ENCODE measurements at regions not wholly inside any gene's neighbourhood (a gene's known extent, or its start where the extent isn't known, plus 50 kb on each side); places are given as distances from the start of the nearest gene placed in this dataset.

- no peaks in the 10 kb centered on the region for H3K36me3 ChIP-seq
- TF ChIP-seq EP300 (IDR thresholded peaks at IDR 0.05) = no peak
- TF ChIP-seq POLR2AphosphoS5 (IDR thresholded peaks at IDR 0.05) = no peak
- no peak for TF ChIP-seq POLR2A (IDR thresholded peaks at IDR 0.05)
- TF ChIP-seq, protein P1, sequence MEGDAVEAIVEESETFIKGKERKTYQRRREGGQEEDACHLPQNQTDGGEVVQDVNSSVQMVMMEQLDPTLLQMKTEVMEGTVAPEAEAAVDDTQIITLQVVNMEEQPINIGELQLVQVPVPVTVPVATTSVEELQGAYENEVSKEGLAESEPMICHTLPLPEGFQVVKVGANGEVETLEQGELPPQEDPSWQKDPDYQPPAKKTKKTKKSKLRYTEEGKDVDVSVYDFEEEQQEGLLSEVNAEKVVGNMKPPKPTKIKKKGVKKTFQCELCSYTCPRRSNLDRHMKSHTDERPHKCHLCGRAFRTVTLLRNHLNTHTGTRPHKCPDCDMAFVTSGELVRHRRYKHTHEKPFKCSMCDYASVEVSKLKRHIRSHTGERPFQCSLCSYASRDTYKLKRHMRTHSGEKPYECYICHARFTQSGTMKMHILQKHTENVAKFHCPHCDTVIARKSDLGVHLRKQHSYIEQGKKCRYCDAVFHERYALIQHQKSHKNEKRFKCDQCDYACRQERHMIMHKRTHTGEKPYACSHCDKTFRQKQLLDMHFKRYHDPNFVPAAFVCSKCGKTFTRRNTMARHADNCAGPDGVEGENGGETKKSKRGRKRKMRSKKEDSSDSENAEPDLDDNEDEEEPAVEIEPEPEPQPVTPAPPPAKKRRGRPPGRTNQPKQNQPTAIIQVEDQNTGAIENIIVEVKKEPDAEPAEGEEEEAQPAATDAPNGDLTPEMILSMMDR (IDR thresholded peaks at IDR 0.05) = no peak
- DNase-seq = no peak
- no peak for ATAC-seq (ENCODE audit: low FRiP score in 2 of 2)
- no peaks in the 10 kb centered on the region for H3K27me3 ChIP-seq
- H3K4me1 ChIP-seq = no peaks in the 10 kb centered on the region
- no peaks in the 10 kb centered on the region for H3K9me3 ChIP-seq
- H3K4me3 ChIP-seq = no peak overlapping the region
- no peak overlapping the region for H3K27ac ChIP-seq
Observed at GRCh38 chr1:106907795-106908194, 148.7 kb upstream of the PRMT6 start.

DNA sequence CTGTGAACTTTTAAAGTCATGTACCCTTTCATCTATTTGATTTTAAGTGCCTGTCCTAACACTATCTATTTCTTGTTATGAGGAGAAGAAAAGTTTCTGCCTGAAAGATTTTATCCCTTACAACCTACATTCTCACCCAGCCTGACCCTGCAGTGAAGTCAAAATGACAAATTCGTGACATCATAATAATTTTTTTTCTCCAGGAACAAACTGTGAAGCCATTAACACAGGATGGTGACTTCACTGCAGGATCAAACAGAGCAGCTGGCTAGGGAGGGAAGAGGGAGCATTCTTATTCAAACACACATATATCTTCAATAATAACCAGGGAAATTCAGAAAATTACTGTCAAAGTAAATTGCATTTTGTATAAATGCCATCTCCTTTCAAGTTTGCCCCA, 147.8 kb upstream of the PRMT6 start:
- DNase-seq (no peak), ATAC-seq (ENCODE audit: low FRiP score in 2 of 2) (no peak)
- Histone ChIP-seq H3K36me3 (no peaks in the 10 kb centered on the region), H3K27me3 (no peaks in the 10 kb centered on the region), H3K27ac (no peak overlapping the region), H3K4me3 (no peak overlapping the region), H3K4me1 (no peaks in the 10 kb centered on the region), H3K9me3 (no peaks in the 10 kb centered on the region)
- 63 to 76% methylated on average over 1 of the region's 1 CpG for WGBS, 2 donors
- TF ChIP-seq POLR2A (IDR thresholded peaks at IDR 0.05) (no peak), EP300 (IDR thresholded peaks at IDR 0.05) (no peak), POLR2AphosphoS5 (IDR thresholded peaks at IDR 0.05) (no peak)
- TF ChIP-seq, protein P1 (IDR thresholded peaks at IDR 0.05) = no peak

DNA sequence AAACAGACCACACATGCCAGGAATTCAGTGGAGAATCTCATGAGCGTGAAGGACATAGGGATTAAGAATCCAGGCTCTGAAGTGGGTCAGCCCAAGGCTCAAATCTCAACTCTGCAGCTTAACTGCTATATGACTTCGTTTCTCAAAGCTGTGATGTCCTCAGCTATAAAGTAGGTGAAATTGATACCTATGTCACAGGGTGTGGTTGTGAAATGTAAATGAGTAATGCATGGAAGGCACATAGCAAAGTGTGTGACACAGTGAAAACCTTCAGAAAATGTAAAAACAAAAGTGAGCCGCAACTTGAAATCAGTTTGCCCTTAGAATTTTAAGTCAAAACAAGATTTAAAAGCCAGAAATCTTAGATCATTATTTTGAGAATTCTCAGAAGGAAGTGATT, 145.7 kb upstream of the PRMT6 start:
- Histone ChIP-seq H3K36me3 (no peaks in the 10 kb centered on the region), H3K9me3 (no peaks in the 10 kb centered on the region)

DNA sequence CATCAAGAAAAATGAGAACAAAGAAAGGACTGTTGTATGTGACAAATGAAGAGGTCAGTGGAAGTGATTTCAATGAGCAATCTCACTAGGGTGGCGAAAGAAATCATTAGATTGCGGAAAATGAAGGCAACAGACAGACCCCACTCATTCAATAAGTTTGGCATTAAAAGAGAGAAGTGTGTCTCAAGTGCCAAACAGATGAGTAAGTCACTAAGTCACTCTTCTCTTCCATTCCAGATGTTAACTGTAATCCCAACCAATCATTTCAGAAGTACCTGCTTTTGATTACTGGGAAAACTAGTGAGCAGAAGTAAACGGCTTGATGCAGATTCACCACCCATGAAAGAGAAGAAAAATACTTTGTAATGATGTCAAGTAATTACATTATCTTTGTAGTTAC, 144.3 kb upstream of the PRMT6 start:
- H3K4me1 ChIP-seq = no peaks in the 10 kb centered on the region
- no peaks in the 10 kb centered on the region for H3K9me3 ChIP-seq
- DNase-seq (no peak), ATAC-seq (ENCODE audit: low FRiP score in 2 of 2) (no peak)
- no peak overlapping the region for H3K27ac ChIP-seq
- 74 to 82% methylated on average over 3 of the region's 3 CpGs for WGBS, 2 donors
- H3K27me3 ChIP-seq = no peaks in the 10 kb centered on the region
- no peak overlapping the region for H3K4me3 ChIP-seq
- H3K36me3 ChIP-seq = no peaks in the 10 kb centered on the region
- TF ChIP-seq, protein P1 (IDR thresholded peaks at IDR 0.05) = no peak
- no peak for TF ChIP-seq POLR2A (IDR thresholded peaks at IDR 0.05)
- TF ChIP-seq EP300 (IDR thresholded peaks at IDR 0.05) = no peak
- TF ChIP-seq POLR2AphosphoS5 (IDR thresholded peaks at IDR 0.05) = no peak

More for the DNA sequence above, 145.7 kb upstream of the PRMT6 start:
- no peak for ATAC-seq (ENCODE audit: low FRiP score in 2 of 2)
- no peaks in the 10 kb centered on the region for H3K27me3 ChIP-seq
- H3K4me3 ChIP-seq = no peak overlapping the region
- WGBS, 2 donors = 81 to 84% methylated on average over 3 of the region's 3 CpGs
- H3K4me1 ChIP-seq = no peaks in the 10 kb centered on the region
- no peak overlapping the region for H3K27ac ChIP-seq
- no peak for DNase-seq
- TF ChIP-seq POLR2A (IDR thresholded peaks at IDR 0.05) (no peak), EP300 (IDR thresholded peaks at IDR 0.05) (no peak), POLR2AphosphoS5 (IDR thresholded peaks at IDR 0.05) (no peak)
- TF ChIP-seq, protein P1 (IDR thresholded peaks at IDR 0.05) = no peak

- Histone ChIP-seq H3K4me3 (no peak overlapping the region), H3K9me3 (no peaks in the 10 kb centered on the region), H3K27me3 (no peaks in the 10 kb centered on the region), H3K27ac (no peak overlapping the region), H3K4me1 (no peaks in the 10 kb centered on the region), H3K36me3 (no peaks in the 10 kb centered on the region)
- no peak for ATAC-seq (ENCODE audit: low FRiP score in 2 of 2)
- TF ChIP-seq POLR2AphosphoS5 (IDR thresholded peaks at IDR 0.05) (no peak), POLR2A (IDR thresholded peaks at IDR 0.05) (no peak)
- TF ChIP-seq, protein P1 (IDR thresholded peaks at IDR 0.05) = no peak
- DNase-seq = no peak
Observed at GRCh38 chr1:106921186-106921585, 135.3 kb upstream of the PRMT6 start.
